ENCODE measurements at regions not wholly inside any gene's neighbourhood (a gene's known extent, or its start where the extent isn't known, plus 50 kb on each side); places are given as distances from the start of the nearest gene placed in this dataset.
"Not testable (repeated sequence)": the region's sequence is repeated elsewhere in the genome, so short reads cannot be mapped to it uniquely, and the experiment has no call there.

GRCh38 chr1:238608144-238608543 lies 717.4 kb upstream of the ZP4 start:
- intact Hi-C loops (cut with DNase I, micrococcal nuclease): no loop called here
- TF ChIP-seq CTCF (IDR thresholded peaks at IDR 0.05): no peak
- no peak for DNase-seq
- no peak for ATAC-seq
- Histone ChIP-seq H3K4me3 (no peak overlapping the region), H3K36me3 (ENCODE audit: low read depth) (no peaks in the 10 kb centered on the region), H3K9me3 (no peaks in the 10 kb centered on the region), H3K4me1 (ENCODE audit: low read depth) (no peaks in the 10 kb centered on the region)

GRCh38 chr1:238606896-238607295 lies 716.2 kb upstream of the ZP4 start:
- no peak for ATAC-seq
- H3K9me3 ChIP-seq: no peaks in the 10 kb centered on the region
- no peaks in the 10 kb centered on the region for H3K4me1 ChIP-seq (ENCODE audit: low read depth)

GRCh38 chr1:238606457-238606856 lies 715.7 kb upstream of the ZP4 start:
- Histone ChIP-seq H3K4me1 (ENCODE audit: low read depth) (no peaks in the 10 kb centered on the region), H3K4me3 (no peak overlapping the region), H3K9me3 (no peaks in the 10 kb centered on the region), H3K36me3 (ENCODE audit: low read depth) (no peaks in the 10 kb centered on the region)
- DNase-seq (no peak), ATAC-seq (no peak)
- TF ChIP-seq CTCF (IDR thresholded peaks at IDR 0.05): no peak
- intact Hi-C loops (cut with DNase I, micrococcal nuclease): no loop called here

More at GRCh38 chr1:238606896-238607295, 716.2 kb upstream of the ZP4 start:
- H3K4me3 ChIP-seq: no peak overlapping the region
- no peak for TF ChIP-seq CTCF (IDR thresholded peaks at IDR 0.05)
- DNase-seq: no peak
- intact Hi-C loops (cut with DNase I, micrococcal nuclease): no loop called here
- no peaks in the 10 kb centered on the region for H3K36me3 ChIP-seq (ENCODE audit: low read depth)

- intact Hi-C loops (cut with DNase I, micrococcal nuclease): no loop called here
- Histone ChIP-seq H3K4me3 (no peak overlapping the region), H3K4me1 (ENCODE audit: low read depth) (no peaks in the 10 kb centered on the region), H3K36me3 (ENCODE audit: low read depth) (no peaks in the 10 kb centered on the region), H3K9me3 (no peaks in the 10 kb centered on the region)
- ATAC-seq: no peak
- DNase-seq: no peak
- no peak for TF ChIP-seq CTCF (IDR thresholded peaks at IDR 0.05)
These were observed 713.6 kb upstream of the ZP4 start for GRCh38 chr1:238604357-238604756.

- DNase-seq; H3K9me3 ChIP-seq; H3K4me1 ChIP-seq (ENCODE audit: low read depth); intact Hi-C loops (cut with DNase I, micrococcal nuclease); ATAC-seq; H3K36me3 ChIP-seq (ENCODE audit: low read depth); H3K4me3 ChIP-seq: not testable (repeated sequence)
These were observed 710.9 kb upstream of the ZP4 start for GRCh38 chr1:238601604-238602003.

DNA sequence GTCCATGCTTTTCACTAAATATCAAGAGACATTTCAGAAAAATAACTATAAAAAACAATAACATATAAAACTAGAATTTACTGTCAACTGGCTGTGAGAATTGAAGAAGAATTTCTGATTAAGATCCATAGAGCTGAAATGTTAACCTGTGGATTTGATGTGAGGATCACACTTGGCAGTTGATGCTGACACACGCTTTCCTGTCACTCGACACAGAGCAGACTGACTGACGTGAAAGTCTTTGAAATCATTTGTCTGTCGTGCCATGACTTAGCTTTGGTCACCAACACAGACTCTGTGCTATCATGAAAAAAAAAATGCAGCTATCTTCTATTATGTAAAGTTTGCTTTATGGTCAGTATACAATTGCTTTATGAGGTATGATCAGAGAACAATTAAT lies 706.0 kb upstream of the ZP4 start:
- H3K9me3 ChIP-seq: no peaks in the 10 kb centered on the region
- no peak overlapping the region for H3K4me3 ChIP-seq
- DNase-seq (no peak), ATAC-seq (no peak)
- no peak for TF ChIP-seq CTCF (IDR thresholded peaks at IDR 0.05)
- H3K4me1 ChIP-seq (ENCODE audit: low read depth): no peaks in the 10 kb centered on the region
- intact Hi-C loops (cut with DNase I, micrococcal nuclease): no loop called here
- H3K36me3 ChIP-seq (ENCODE audit: low read depth): no peaks in the 10 kb centered on the region

Data from mucosa of descending colon (tissue), 3 donors.